H1 (cell line): ENCODE measurements at regions not wholly inside any gene's neighbourhood (a gene's known extent, or its start where the extent isn't known, plus 50 kb on each side); places are given as distances from the start of the nearest gene placed in this dataset.

ENCODE experiments used
- CTCF ChIA-PET: fragments of 300-600 bp; sonication (Branson Sonifier 250); formaldehyde crosslinking; loops from one replicate; lab custom pipeline; 2021; ENCODE audit not compliant: partially characterized antibody; lab: Charles Lee
- POLR2A ChIA-PET: fragments of 300-600 bp; sonication (Branson Sonifier 250); formaldehyde crosslinking; loops from one replicate; lab custom pipeline; 2021; ENCODE audit warnings: inconsistent platforms; ENCODE audit not compliant: partially characterized antibody; lab: Charles Lee
- DNase-seq, 2 experiments: peaks; one replicate each; pipeline versions ENCODE4 v3.0.0 to v3.0.0-alpha.2; 2010 to 2022; ENCODE audit warnings: low spot score in 2 of 2, low read depth in 1 of 2, mixed read lengths in 1 of 2
- FAIRE-seq: peaks from 2 replicates; lab custom pipeline; 2011; peaks lifted over from hg19 to GRCh38; lab: Jason Lieb, UNC
- H2AFZ ChIP-seq: 2 replicates; pipeline ENCODE4 v1.8.1; 2012; ENCODE audit warnings: low read length, inconsistent platforms
- H2AK5ac ChIP-seq: 2 replicates; pipeline ENCODE4 v1.6.1; 2013; ENCODE audit warnings: low read depth, low read length
- H2BK120ac ChIP-seq: replicated peaks from 2 replicates; pipeline ENCODE3; 2013; ENCODE audit warnings: low read depth, low read length, inconsistent platforms
- H2BK12ac ChIP-seq: 2 replicates; pipeline ENCODE4 v1.6.1; 2013; ENCODE audit warnings: low read depth, low read length
- H2BK15ac ChIP-seq: 2 replicates; pipeline ENCODE4 v1.6.1; 2013; ENCODE audit warnings: low read length
- H2BK20ac ChIP-seq: 2 replicates; pipeline ENCODE4 v1.6.1; 2013; ENCODE audit warnings: low read length
- H2BK5ac ChIP-seq: 2 replicates; pipeline ENCODE4 v1.6.1; 2013; ENCODE audit warnings: low read depth, low read length
- H3K14ac ChIP-seq: 2 replicates; pipeline ENCODE4 v1.6.1; 2013; ENCODE audit warnings: inconsistent platforms; ENCODE audit not compliant: insufficient read length
- H3K18ac ChIP-seq: 2 replicates; pipeline ENCODE4 v1.6.1; 2013; ENCODE audit warnings: low read length; ENCODE audit errors: extremely low read depth
- H3K23ac ChIP-seq: 2 replicates; pipeline ENCODE4 v1.6.1; 2013; ENCODE audit warnings: inconsistent platforms; ENCODE audit not compliant: insufficient read length
- H3K23me2 ChIP-seq: 2 replicates; pipeline ENCODE4 v1.6.1; 2013; ENCODE audit warnings: low read depth, low read length
- H3K27ac ChIP-seq: 2 replicates; pipeline ENCODE4 v1.6.1; 2011; ENCODE audit warnings: low read depth, low read length, inconsistent platforms
- H3K27me3 ChIP-seq, 4 experiments: replicated peaks in 1 of 4; 1 replicate in 1 of 4; 2 replicates in 3 of 4; pipeline versions ENCODE4 v1.6.1 to v1.8.1; 2011 to 2013; ENCODE audit warnings: low read length in 3 of 4, mild to moderate bottlenecking in 3 of 4, inconsistent platforms in 2 of 4, mixed read lengths in 2 of 4, moderate library complexity in 1 of 4; ENCODE audit not compliant: control insufficient read depth in 3 of 4, insufficient read depth in 3 of 4; ENCODE audit errors: extremely low read depth in 1 of 4
- H3K36me3 ChIP-seq, 4 experiments: 2 replicates each; pipeline versions ENCODE4 v1.6.1 to v1.8.1; 2011 to 2013; ENCODE audit warnings: mild to moderate bottlenecking in 4 of 4, low read length in 3 of 4, moderate library complexity in 2 of 4, control low read depth in 1 of 4, inconsistent platforms in 1 of 4; ENCODE audit not compliant: insufficient read depth in 4 of 4, control insufficient read depth in 2 of 4
- H3K4ac ChIP-seq: replicated peaks from 2 replicates; pipeline ENCODE3; 2013; ENCODE audit warnings: low read length, low read depth, mixed read lengths, inconsistent platforms; ENCODE audit not compliant: insufficient read length
- H3K4me1 ChIP-seq, 4 experiments: replicated peaks in 1 of 4; 1 replicate in 1 of 4; 2 replicates in 3 of 4; pipeline versions ENCODE4 v1.6.1 to v1.8.1; 2011 to 2013; ENCODE audit warnings: low read length in 3 of 4, inconsistent platforms in 2 of 4, mixed read lengths in 1 of 4; ENCODE audit not compliant: insufficient read depth in 4 of 4, control insufficient read depth in 3 of 4
- H3K4me2 ChIP-seq, 2 experiments: 2 replicates each; pipeline versions ENCODE4 v1.6.1 to v1.8.1; 2011 to 2013; ENCODE audit warnings: low read depth in 2 of 2, low read length in 2 of 2, control low read depth in 1 of 2, inconsistent platforms in 1 of 2, mild to moderate bottlenecking in 1 of 2; ENCODE audit not compliant: insufficient read depth in 1 of 2
- H3K4me3 ChIP-seq, 4 experiments: fragments of 200-600, 300-600 bp in 1 of 4; sonication (generic), shearing (Covaris generic), sonication (Bioruptor Twin) in 1 of 4; 2 replicates each; pipeline versions ENCODE4 v1.5.1 to v1.8.1; 2011 to 2016; ENCODE audit warnings: low read length in 4 of 4, low read depth in 3 of 4, control low read depth in 2 of 4, inconsistent platforms in 2 of 4, mild to moderate bottlenecking in 2 of 4, mixed read lengths in 1 of 4, moderate library complexity in 1 of 4; ENCODE audit not compliant: insufficient read depth in 2 of 4; ENCODE audit errors: extremely low read depth in 1 of 4
- H3K56ac ChIP-seq: replicated peaks from 2 replicates; pipeline ENCODE3; 2013; ENCODE audit warnings: low read depth, mild to moderate bottlenecking, mixed read lengths, low read length, inconsistent platforms; ENCODE audit not compliant: insufficient read length
- H3K79me1 ChIP-seq: 2 replicates; pipeline ENCODE4 v1.6.1; 2013; ENCODE audit warnings: low read depth, low read length, control low read depth
- H3K79me2 ChIP-seq, 2 experiments: 2 replicates each; pipeline versions ENCODE4 v1.6.1 to v1.8.1; 2012 to 2013; ENCODE audit warnings: low read length in 2 of 2, mild to moderate bottlenecking in 2 of 2, inconsistent platforms in 1 of 2; ENCODE audit not compliant: insufficient read depth in 2 of 2, control insufficient read depth in 1 of 2
- H3K9ac ChIP-seq, 4 experiments: replicated peaks in 1 of 4; 1 replicate in 1 of 4; 2 replicates in 3 of 4; pipeline versions ENCODE4 v1.6.1 to v1.8.1; 2011 to 2013; ENCODE audit warnings: low read depth in 3 of 4, low read length in 3 of 4, control low read depth in 2 of 4, mild to moderate bottlenecking in 2 of 4, moderate library complexity in 2 of 4, inconsistent platforms in 1 of 4; ENCODE audit errors: extremely low read depth in 1 of 4
- H3K9me3 ChIP-seq, 2 experiments: 2 replicates each; pipeline versions ENCODE4 v1.6.1 to v1.8.1; 2012 to 2013; ENCODE audit warnings: mild to moderate bottlenecking in 2 of 2, moderate library complexity in 2 of 2, control low read depth in 1 of 2, inconsistent platforms in 1 of 2, low read depth in 1 of 2, low read length in 1 of 2, mixed read lengths in 1 of 2; ENCODE audit not compliant: insufficient read depth in 2 of 2
- H4K20me1 ChIP-seq, 2 experiments: replicated peaks in 1 of 2; 2 replicates each; pipeline versions ENCODE3 to v1.8.1; 2011 to 2013; ENCODE audit warnings: inconsistent platforms in 2 of 2, low read length in 2 of 2, mild to moderate bottlenecking in 1 of 2; ENCODE audit not compliant: insufficient read depth in 2 of 2, control insufficient read depth in 1 of 2
- H4K5ac ChIP-seq: 2 replicates; pipeline ENCODE4 v1.6.1; 2013; ENCODE audit warnings: low read length, low read depth, mixed read lengths, inconsistent platforms; ENCODE audit not compliant: insufficient read length
- H4K8ac ChIP-seq: 2 replicates; pipeline ENCODE4 v1.8.0; 2013; ENCODE audit warnings: mild to moderate bottlenecking, moderate library complexity, low read length, inconsistent platforms; ENCODE audit not compliant: insufficient read depth; ENCODE audit errors: extremely low read depth
- H4K91ac ChIP-seq: replicated peaks from 2 replicates; pipeline ENCODE3; 2013; ENCODE audit warnings: low read length, mixed read lengths, inconsistent platforms; ENCODE audit not compliant: insufficient read length
- NRF1 ChIP-seq: IDR thresholded peaks from 2 replicates; pipeline ENCODE4 v1.6.1; 2011; ENCODE audit warnings: mild to moderate bottlenecking, low read depth, low read length, improper control_type of control experiment
- WGBS, 2 experiments: shearing (Covaris generic) in 1 of 2; methylation state at CpG; one replicate each; pipeline versions ENCODE4 v1.1.6 to v1.1.7; 2013 to 2015; ENCODE audit warnings: low lambda C conversion rate in 2 of 2, mixed read lengths in 2 of 2, inconsistent platforms in 1 of 2, low coverage in 1 of 2, missing lambda C conversion rate in 1 of 2; ENCODE audit not compliant: insufficient replicate concordance in 2 of 2, insufficient coverage in 1 of 2, insufficient read length in 1 of 2; ENCODE audit errors: extremely low coverage in 1 of 2, missing lambda C conversion rate in 1 of 2; 5-methylcytosine and 5-hydroxymethylcytosine counted together

DNA sequence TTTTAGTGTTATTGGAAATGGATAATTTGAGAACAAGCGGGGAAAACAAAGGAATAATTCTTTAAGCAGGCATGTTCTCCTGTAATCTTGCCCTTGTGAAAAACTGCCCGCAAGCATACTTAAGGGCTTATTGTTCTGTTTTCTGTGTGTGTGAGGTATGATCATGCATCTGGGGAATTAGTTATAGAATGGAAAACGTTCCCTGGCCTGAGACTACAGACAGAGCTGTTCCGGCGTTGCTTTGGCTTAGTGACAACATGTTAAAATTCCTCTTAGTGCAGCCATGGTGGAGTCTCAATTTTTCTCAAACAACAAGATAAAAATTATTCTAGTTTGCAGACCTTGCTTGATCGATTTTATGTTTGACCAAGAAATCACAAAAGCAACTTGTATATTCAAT is 560.2 kb upstream of the SPRY2 start:
- H3K27me3 ChIP-seq: no peaks in the 10 kb centered on the region
- H3K4me3 ChIP-seq: no peak overlapping the region
- H3K23me2 ChIP-seq: no peaks in the 10 kb centered on the region
- no peaks in the 10 kb centered on the region; a peak in 1 of 8 replicates for H3K36me3 ChIP-seq
- no peak overlapping the region for H3K4ac ChIP-seq
- H2BK20ac ChIP-seq: no peak overlapping the region
- H4K91ac ChIP-seq: no peak overlapping the region
- TF ChIP-seq NRF1: no peak
- H2BK5ac ChIP-seq: no peak overlapping the region
- no peak overlapping the region for H3K14ac ChIP-seq
- H4K5ac ChIP-seq: no peak overlapping the region
- no peak overlapping the region for H2BK12ac ChIP-seq
- H3K79me2 ChIP-seq: no peaks in the 10 kb centered on the region
- FAIRE-seq (no peak), DNase-seq (no peak)
- H3K23ac ChIP-seq: no peak overlapping the region
- H4K8ac ChIP-seq: no peak overlapping the region
- no peaks in the 10 kb centered on the region for H3K4me1 ChIP-seq
- H2AFZ ChIP-seq: 0 out of 2 replicates have a peak overlapping the region, but pooled peaks have one; percentile 37
- no peak overlapping the region for H2BK120ac ChIP-seq
- no peak overlapping the region for H3K4me2 ChIP-seq
- H3K18ac ChIP-seq: no peak overlapping the region
- H3K27ac ChIP-seq: no peak overlapping the region
- no peak overlapping the region for H2BK15ac ChIP-seq
- POLR2A ChIA-PET: no interaction called here
- H3K9me3 ChIP-seq: 0 out of 4 replicates have a peak, but pooled peaks cover 0 to 2% of the 10 kb centered on the region in 2 experiments
- H2AK5ac ChIP-seq: no peak overlapping the region
- no peaks in the 10 kb centered on the region for H3K79me1 ChIP-seq
- H3K56ac ChIP-seq: no peak overlapping the region
- no peak overlapping the region for H3K9ac ChIP-seq
- no peaks in the 10 kb centered on the region for H4K20me1 ChIP-seq
- CTCF ChIA-PET: no interaction called here
- WGBS, 2 experiments: 91% methylated on average over 6 of the region's 6 CpGs; no CpG with 5 or more reads in 1 of the 2 experiments
